ENCODE measurements at regions not wholly inside any gene's neighbourhood (a gene's known extent, or its start where the extent isn't known, plus 50 kb on each side); places are given as distances from the start of the nearest gene placed in this dataset.

- TF ChIP-seq CTCF (conservative IDR thresholded peaks at IDR 0.05; ENCODE audit: low read depth, low read length) = no peak
- TF ChIP-seq EZH2 (IDR thresholded peaks at IDR 0.05; ENCODE audit: borderline replicate concordance, low read depth, low read length, poor library complexity, severe bottlenecking) = no peak
These were observed 117.6 kb downstream of the MAGEB17 start for GRCh38 chrX:16284842-16285241.

All from A673 (cell line).